GM13976 (cell line): ENCODE measurements at regions not wholly inside any gene's neighbourhood (a gene's known extent, or its start where the extent isn't known, plus 50 kb on each side); places are given as distances from the start of the nearest gene placed in this dataset.

ENCODE experiments used
- DNase-seq: peaks from one replicate; pipeline ENCODE4 v3.0.0; 2012; ENCODE audit warnings: low spot score
- CTCF ChIP-seq: IDR thresholded peaks from 2 replicates; pipeline ENCODE4 v1.5.1; 2012; ENCODE audit warnings: borderline replicate concordance, mild to moderate bottlenecking; ENCODE audit not compliant: insufficient read depth; ENCODE audit errors: extremely low read depth, missing control alignments, control extremely low read depth
- in situ Hi-C: fragments of 300-500 bp; cut with MboI; formaldehyde crosslinking; loops from one replicate; pipeline ENCODE4 v1.12.0; 2022; ENCODE audit warnings: low sequenced_read_pairs, mixed read lengths, inconsistent platforms; ENCODE audit not compliant: unreplicated experiment

- no peak for TF ChIP-seq CTCF
- DNase-seq, result no peak
- in situ Hi-C loops, result no loop called here
These were observed 170.3 kb upstream of the TAB2 start for GRCh38 chr6:149147195-149147594.

- no peak for DNase-seq
- in situ Hi-C loops, result no loop called here
- no peak for TF ChIP-seq CTCF
These were observed 169.4 kb upstream of the TAB2 start for GRCh38 chr6:149147938-149148718.

DNA sequence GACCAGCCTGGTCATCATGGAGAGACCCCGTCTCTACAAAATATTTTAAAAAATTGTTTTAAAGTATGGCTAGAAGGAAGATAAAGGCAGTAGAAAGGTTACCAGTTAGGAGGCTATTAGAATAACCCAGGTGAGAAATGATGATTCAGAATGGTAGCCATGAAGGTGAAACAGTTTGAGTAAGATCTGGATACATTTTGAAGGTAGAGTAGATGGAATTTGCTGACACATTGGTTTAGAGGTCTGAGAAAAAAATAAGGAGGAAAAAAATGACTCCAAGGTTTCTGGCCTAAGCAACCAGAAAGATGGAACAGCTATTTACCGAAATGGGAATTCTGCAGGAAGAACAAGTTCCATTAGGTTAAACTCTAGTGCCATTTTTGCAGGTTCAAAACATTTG, 167.9 kb upstream of the TAB2 start:
- in situ Hi-C loops, result no loop called here
- TF ChIP-seq CTCF, result no peak
- DNase-seq, result no peak

- TF ChIP-seq CTCF, result no peak
- in situ Hi-C loops, result no loop called here
- no peak for DNase-seq
These were observed 167.2 kb upstream of the TAB2 start for GRCh38 chr6:149150301-149150700.

- no peak for DNase-seq
- in situ Hi-C loops, result no loop called here
- no peak for TF ChIP-seq CTCF
These were observed 166.6 kb upstream of the TAB2 start for GRCh38 chr6:149150801-149151398.

GRCh38 chr6:149152521-149152920, 165.0 kb upstream of the TAB2 start:
- in situ Hi-C loops, result no loop called here
- no peak for DNase-seq
- TF ChIP-seq CTCF, result no peak
